GM23338 (cell line): ENCODE measurements at regions not wholly inside any gene's neighbourhood (a gene's known extent, or its start where the extent isn't known, plus 50 kb on each side); places are given as distances from the start of the nearest gene placed in this dataset.

ENCODE experiments used
- ATAC-seq: fragments of 200-7000 bp; cut with Tn5 transposase; 3 replicates; pipeline ENCODE4 v1.9.1; 2020
- DNase-seq: peaks from one replicate; pipeline ENCODE4 v3.0.0-alpha.2; 2015; ENCODE audit warnings: low spot score
- H2AFZ ChIP-seq: fragments of 200-600 bp; sonication (generic); 2 replicates; pipeline ENCODE4 v1.8.0; 2016; ENCODE audit warnings: antibody characterized with exemption, mild to moderate bottlenecking, moderate library complexity
- H3F3A ChIP-seq: fragments of 200-600 bp; sonication (generic); replicated peaks from 2 replicates; pipeline ENCODE4 v1.8.0; 2017; ENCODE audit warnings: antibody characterized with exemption, mixed run types, low read depth
- H3K27ac ChIP-seq: fragments of 200-600 bp; sonication (generic); 2 replicates; pipeline ENCODE4 v1.6.1; 2016; ENCODE audit warnings: low read depth
- H3K27me3 ChIP-seq: fragments of 200-600 bp; sonication (generic); 2 replicates; pipeline ENCODE4 v1.8.0; 2016; ENCODE audit warnings: mild to moderate bottlenecking, mixed run types, moderate library complexity; ENCODE audit not compliant: insufficient read depth
- H3K36me3 ChIP-seq: fragments of 200-600 bp; sonication (generic); 2 replicates; pipeline ENCODE4 v1.8.0; 2016; ENCODE audit warnings: mild to moderate bottlenecking; ENCODE audit not compliant: insufficient read depth
- H3K4me1 ChIP-seq: fragments of 200-600 bp; sonication (generic); 2 replicates; pipeline ENCODE4 v1.8.0; 2016; ENCODE audit warnings: mild to moderate bottlenecking, moderate library complexity; ENCODE audit not compliant: insufficient read depth
- H3K4me2 ChIP-seq: fragments of 200-600 bp; sonication (generic); 2 replicates; pipeline ENCODE4 v1.7.1; 2017; ENCODE audit warnings: mixed run types
- H3K4me3 ChIP-seq: fragments of 200-600 bp; sonication (generic); 2 replicates; pipeline ENCODE4 v1.6.1; 2016; ENCODE audit warnings: mixed run types
- H3K79me2 ChIP-seq: fragments of 200-600 bp; sonication (generic); replicated peaks from 2 replicates; pipeline ENCODE4 v1.8.0; 2017; ENCODE audit warnings: mild to moderate bottlenecking; ENCODE audit not compliant: insufficient read depth
- H3K9me2 ChIP-seq: fragments of 200-600 bp; sonication (generic); 2 replicates; pipeline ENCODE4 v1.8.0; 2017; ENCODE audit not compliant: insufficient read depth
- H4K20me1 ChIP-seq: fragments of 200-600 bp; sonication (generic); replicated peaks from 2 replicates; pipeline ENCODE4 v1.8.0; 2017; ENCODE audit warnings: mild to moderate bottlenecking; ENCODE audit not compliant: insufficient read depth
- H3K27ac Mint-ChIP-seq: 2 replicates; pipeline ENCODE4 v1.8.0; 2020; ENCODE audit warnings: inconsistent platforms, mild to moderate bottlenecking, moderate library complexity, mixed read lengths
- H3K27me3 Mint-ChIP-seq: 3 replicates; pipeline ENCODE4 v1.8.0; 2022; ENCODE audit warnings: low read depth, mild to moderate bottlenecking, moderate library complexity, mixed read lengths, inconsistent platforms; ENCODE audit not compliant: insufficient read depth, poor library complexity
- H3K36me3 Mint-ChIP-seq: 3 replicates; pipeline ENCODE4 v1.8.0; 2021; ENCODE audit warnings: low read depth, mild to moderate bottlenecking, inconsistent platforms, moderate library complexity, mixed read lengths
- H3K4me1 Mint-ChIP-seq: 3 replicates; pipeline ENCODE4 v1.8.0; 2020; ENCODE audit warnings: mild to moderate bottlenecking, inconsistent platforms, mixed read lengths
- H3K4me3 Mint-ChIP-seq: 3 replicates; pipeline ENCODE4 v1.8.0; 2021; ENCODE audit warnings: moderate library complexity, mild to moderate bottlenecking, inconsistent platforms, mixed read lengths
- H3K9me3 Mint-ChIP-seq: 3 replicates; pipeline ENCODE4 v1.8.0; 2020; ENCODE audit warnings: moderate library complexity, mild to moderate bottlenecking, inconsistent platforms, mixed read lengths
- CREB1 ChIP-seq: fragments of 250-450 bp; sonication (Bioruptor Pico); IDR thresholded peaks from 2 replicates; pipeline ENCODE4 v1.5.0; 2020; ENCODE audit warnings: low read depth, mild to moderate bottlenecking, moderate library complexity
- CTCF ChIP-seq, 2 experiments: fragments of 200-600 bp in 1 of 2; sonication (generic) in 1 of 2; conservative IDR thresholded peaks; 2 replicates each; pipeline versions ENCODE4 v1.5.1 to v1.6.1; 2016 to 2017; ENCODE audit warnings: antibody characterized with exemption in 2 of 2, low read depth in 2 of 2, mild to moderate bottlenecking in 2 of 2, moderate library complexity in 1 of 2
- ETS1 ChIP-seq: IDR thresholded peaks from 2 replicates; pipeline ENCODE4 v1.6.1; 2016; ENCODE audit warnings: antibody characterized with exemption
- EZH2 ChIP-seq: fragments of 200-600 bp; sonication (generic); IDR thresholded peaks from one replicate; pipeline ENCODE4 v1.8.0; 2017; ENCODE audit warnings: antibody characterized with exemption, mild to moderate bottlenecking, low read depth; ENCODE audit not compliant: unreplicated experiment
- EZH2phosphoT487 ChIP-seq: fragments of 200-600 bp; sonication (generic); IDR thresholded peaks from one replicate; pipeline ENCODE4 v1.8.1; 2018; ENCODE audit warnings: antibody characterized with exemption; ENCODE audit not compliant: unreplicated experiment
- JUNB ChIP-seq: IDR thresholded peaks from one replicate; pipeline ENCODE4 v1.6.1; 2016; ENCODE audit warnings: antibody characterized with exemption; ENCODE audit not compliant: unreplicated experiment
- NANOG ChIP-seq: IDR thresholded peaks from 2 replicates; pipeline ENCODE4 v1.6.1; 2016; ENCODE audit warnings: antibody characterized with exemption, borderline replicate concordance
- POLR2AphosphoS5 ChIP-seq: IDR thresholded peaks from 2 replicates; pipeline ENCODE4 v1.6.1; 2016; ENCODE audit warnings: antibody characterized with exemption, low read depth
- REST ChIP-seq: IDR thresholded peaks from one replicate; pipeline ENCODE4 v1.6.1; 2018; ENCODE audit warnings: antibody characterized with exemption; ENCODE audit not compliant: unreplicated experiment
- STAT1 ChIP-seq: IDR thresholded peaks from one replicate; pipeline ENCODE4 v1.6.1; 2016; ENCODE audit warnings: antibody characterized with exemption; ENCODE audit not compliant: unreplicated experiment
- ZNF114 ChIP-seq: fragments of 250-450 bp; sonication (Bioruptor Pico); IDR thresholded peaks from 2 replicates; pipeline ENCODE4 v1.5.0; 2020; ENCODE audit warnings: mild to moderate bottlenecking, moderate library complexity
- ZNF331 ChIP-seq: fragments of 250-450 bp; sonication (Bioruptor Pico); IDR thresholded peaks from 2 replicates; pipeline ENCODE4 v1.5.0; 2020; ENCODE audit warnings: low read depth, mild to moderate bottlenecking, moderate library complexity

GRCh38 chr6:25042984-25043725 is 107.4 kb upstream of the RIPOR2 start (continued):
- no peak for TF ChIP-seq CTCF (conservative IDR thresholded peaks at IDR 0.05; ENCODE audit: low read depth in 2 of 2)
- TF ChIP-seq CREB1 (CRISPR knock-in tag) = no peak
- no peak for TF ChIP-seq NANOG
- no peak for TF ChIP-seq STAT1
- no peak for TF ChIP-seq ETS1
- no peak for TF ChIP-seq REST
- no peak for TF ChIP-seq ZNF331
- TF ChIP-seq EZH2 = no peak
- TF ChIP-seq EZH2phosphoT487 = no peak

GRCh38 chr6:25043892-25044291 is 108.1 kb upstream of the RIPOR2 start:
- no peaks in the 10 kb centered on the region; the same call in 2 of the 3 replicates for H3K9me3 Mint-ChIP-seq
- no peak for ATAC-seq
- no peak for TF ChIP-seq EZH2
- no peak for TF ChIP-seq CTCF (conservative IDR thresholded peaks at IDR 0.05; ENCODE audit: low read depth in 2 of 2)
- no peak for TF ChIP-seq ZNF114 (CRISPR knock-in tag)
- TF ChIP-seq CREB1 (CRISPR knock-in tag) = no peak
- no peak for TF ChIP-seq POLR2AphosphoS5
- no peak for TF ChIP-seq JUNB

More at GRCh38 chr6:25043892-25044291, 108.1 kb upstream of the RIPOR2 start:
- no peak overlapping the region for H3K4me3 Mint-ChIP-seq
- no peak overlapping the region; the same call in 1 of the 2 replicates for H2AFZ ChIP-seq
- H3K27me3 ChIP-seq = no peaks in the 10 kb centered on the region
- no peak overlapping the region for H3K4me2 ChIP-seq
- no peak overlapping the region for H3K4me3 ChIP-seq
- no peaks in the 10 kb centered on the region for H4K20me1 ChIP-seq
- no peaks in the 10 kb centered on the region for H3K79me2 ChIP-seq
- H3K27ac ChIP-seq = no peak overlapping the region
- no peak for DNase-seq
- peaks cover 1% of the 10 kb centered on the region for H3K27me3 Mint-ChIP-seq
- H3K4me1 ChIP-seq = no peaks in the 10 kb centered on the region
- no peaks in the 10 kb centered on the region for H3K36me3 ChIP-seq
- no peak overlapping the region for H3K27ac Mint-ChIP-seq
- H3K36me3 Mint-ChIP-seq = no peaks in the 10 kb centered on the region
- no peaks in the 10 kb centered on the region; the same call in 1 of the 2 replicates for H3K9me2 ChIP-seq
- H3F3A ChIP-seq = no peaks in the 10 kb centered on the region
- H3K4me1 Mint-ChIP-seq = peaks cover 12% of the 10 kb centered on the region
